A549 (cell line): ENCODE measurements at regions not wholly inside any gene's neighbourhood (a gene's known extent, or its start where the extent isn't known, plus 50 kb on each side); places are given as distances from the start of the nearest gene placed in this dataset.

Experiments
- CEBPB ChIP-seq, 2 experiments: fragments of >200 bp in 1 of 2; sonication (Bioruptor Twin) in 1 of 2; formaldehyde crosslinking in 1 of 2; IDR thresholded peaks; 2 replicates each; pipeline ENCODE4 v1.6.1; 2012 to 2016
- CTCF ChIP-seq: fragments of >200 bp; sonication (Bioruptor Twin); formaldehyde crosslinking; IDR thresholded peaks from 3 replicates; pipeline ENCODE4 v1.5.1; 2016
- HDAC2 ChIP-seq: fragments of 200-600 bp; sonication (generic); IDR thresholded peaks from 2 replicates; pipeline ENCODE4 v1.6.1; 2016
- HOXB13 ChIP-seq: fragments of 250-450 bp; sonication (Bioruptor Pico); IDR thresholded peaks from 2 replicates; pipeline ENCODE4 v1.5.0; 2020; ENCODE audit warnings: low read depth, mild to moderate bottlenecking, moderate library complexity
- PBX3 ChIP-seq: IDR thresholded peaks from 2 replicates; pipeline ENCODE4 v1.6.1; 2012
- PHF8 ChIP-seq: fragments of 200-600 bp; sonication (generic); IDR thresholded peaks from 2 replicates; pipeline ENCODE4 v1.6.1; 2016; ENCODE audit warnings: low read depth, mild to moderate bottlenecking, antibody characterized with exemption, moderate library complexity, borderline replicate concordance
- POLR2A ChIP-seq: IDR thresholded peaks from 2 replicates; pipeline ENCODE4 v1.6.1; 2012; ENCODE audit warnings: mild to moderate bottlenecking, low read length
- TP53 ChIP-seq: fragments of 250-450 bp; sonication (Bioruptor Pico); IDR thresholded peaks from 2 replicates; pipeline ENCODE4 v1.5.0; 2021; ENCODE audit warnings: mild to moderate bottlenecking, moderate library complexity
- USF2 ChIP-seq: fragments of 450-650 bp; IDR thresholded peaks from 2 replicates; pipeline ENCODE4 v1.6.1; 2014; ENCODE audit warnings: antibody characterized with exemption

- TF ChIP-seq HOXB13, result no peak
- TF ChIP-seq PHF8, result no peak
- TF ChIP-seq POLR2A, result no peak
- no peak for TF ChIP-seq CTCF
- no peak for TF ChIP-seq USF2
- TF ChIP-seq PBX3, result no peak
- TF ChIP-seq HDAC2, result no peak
- TF ChIP-seq TP53 (CRISPR knock-in tag), result no peak
- no peak for TF ChIP-seq CEBPB (IDR thresholded peaks at IDR 0.05)
Observed at GRCh38 chr5:158394102-158394501, 535.2 kb upstream of the CLINT1 start.
